ENCODE measurements at regions not wholly inside any gene's neighbourhood (a gene's known extent, or its start where the extent isn't known, plus 50 kb on each side); places are given as distances from the start of the nearest gene placed in this dataset.
"Not testable (repeated sequence)": the region's sequence is repeated elsewhere in the genome, so short reads cannot be mapped to it uniquely, and the experiment has no call there.

GRCh38 chr20:19024296-19025035 is 188.0 kb upstream of the SLC24A3 start:
- DNase-seq (ENCODE audit: low read depth in 2 of 3, low spot score in 2 of 3) = no peak

GRCh38 chr20:19025430-19026120 is 186.9 kb upstream of the SLC24A3 start:
- no peak for DNase-seq (ENCODE audit: low read depth in 2 of 3, low spot score in 2 of 3)

GRCh38 chr20:19026121-19026878 is 186.1 kb upstream of the SLC24A3 start:
- no peak for DNase-seq (ENCODE audit: low read depth in 2 of 3, low spot score in 2 of 3)

- no peak for DNase-seq (ENCODE audit: low read depth in 2 of 3, low spot score in 2 of 3)
Observed at GRCh38 chr20:19026901-19027644, 185.4 kb upstream of the SLC24A3 start.

- DNase-seq (ENCODE audit: low read depth in 2 of 3, low spot score in 2 of 3) = no peak
Observed at GRCh38 chr20:19027971-19028370, 184.5 kb upstream of the SLC24A3 start.

- no peak for DNase-seq (ENCODE audit: low read depth in 2 of 3, low spot score in 2 of 3)
Observed at GRCh38 chr20:19041787-19042186, 170.7 kb upstream of the SLC24A3 start.

GRCh38 chr20:19045371-19045770 is 167.1 kb upstream of the SLC24A3 start:
- DNase-seq (ENCODE audit: low read depth in 2 of 3, low spot score in 2 of 3) = no peak

- DNase-seq (ENCODE audit: low read depth in 2 of 3, low spot score in 2 of 3) = no peak
Observed at GRCh38 chr20:19047040-19047950, 165.1 kb upstream of the SLC24A3 start.

- no peak for DNase-seq (ENCODE audit: low read depth in 2 of 3, low spot score in 2 of 3)
Observed at GRCh38 chr20:19047951-19048296, 164.5 kb upstream of the SLC24A3 start.

- DNase-seq (ENCODE audit: low read depth in 2 of 3, low spot score in 2 of 3) = no peak
Observed at GRCh38 chr20:19048995-19049501, 163.4 kb upstream of the SLC24A3 start.

GRCh38 chr20:19049514-19049913 is 162.9 kb upstream of the SLC24A3 start:
- no peak for DNase-seq (ENCODE audit: low read depth in 2 of 3, low spot score in 2 of 3)

GRCh38 chr20:19056909-19057308 is 155.5 kb upstream of the SLC24A3 start:
- no peak for DNase-seq (ENCODE audit: low read depth in 2 of 3, low spot score in 2 of 3)

GRCh38 chr20:19064788-19065187 is 147.7 kb upstream of the SLC24A3 start:
- not testable (repeated sequence) for DNase-seq (ENCODE audit: low read depth in 2 of 3, low spot score in 2 of 3)

GRCh38 chr20:19067986-19068385 is 144.5 kb upstream of the SLC24A3 start:
- no peak for DNase-seq (ENCODE audit: low read depth in 2 of 3, low spot score in 2 of 3)

- no peak for DNase-seq (ENCODE audit: low read depth in 2 of 3, low spot score in 2 of 3)
Observed at GRCh38 chr20:19070026-19070425, 142.4 kb upstream of the SLC24A3 start.

- DNase-seq (ENCODE audit: low read depth in 2 of 3, low spot score in 2 of 3) = peak in 1 of 3 donors; percentile 40
Observed at GRCh38 chr20:19070681-19071445, 141.6 kb upstream of the SLC24A3 start.

GRCh38 chr20:19071446-19071725 is 141.1 kb upstream of the SLC24A3 start:
- DNase-seq (ENCODE audit: low read depth in 2 of 3, low spot score in 2 of 3) = no peak

GRCh38 chr20:19071902-19072498 is 140.4 kb upstream of the SLC24A3 start:
- DNase-seq (ENCODE audit: low read depth in 2 of 3, low spot score in 2 of 3) = no peak

GRCh38 chr20:19072988-19073387 is 139.5 kb upstream of the SLC24A3 start:
- DNase-seq (ENCODE audit: low read depth in 2 of 3, low spot score in 2 of 3) = no peak

All from hematopoietic multipotent progenitor cell (in vitro differentiated cells).